CD14-positive monocyte (primary cell): ENCODE measurements at regions not wholly inside any gene's neighbourhood (a gene's known extent, or its start where the extent isn't known, plus 50 kb on each side); places are given as distances from the start of the nearest gene placed in this dataset.

ENCODE experiments used
- DNase-seq, 3 donors: peaks; one replicate each; pipeline ENCODE4 v3.0.0-alpha.2; 2011 to 2022
- H2AFZ ChIP-seq: 2 replicates; pipeline ENCODE4 v1.6.0; 2012; ENCODE audit warnings: mild to moderate bottlenecking, low read depth, low read length, inconsistent platforms; ENCODE audit not compliant: insufficient read depth, poor library complexity, severe bottlenecking
- H3K27ac ChIP-seq, 2 donors: 1 replicate in 1 of 2; 2 replicates in 1 of 2; pipeline ENCODE4 v1.5.1; 2012 to 2013; ENCODE audit warnings: low read length in 2 of 2, control low read depth in 1 of 2, inconsistent platforms in 1 of 2, low read depth in 1 of 2, mild to moderate bottlenecking in 1 of 2
- H3K27me3 ChIP-seq, 2 donors: one replicate each; pipeline versions ENCODE4 v1.6.0 to v1.6.1; 2011 to 2013; ENCODE audit warnings: low read length in 2 of 2; ENCODE audit not compliant: control insufficient read depth in 2 of 2, insufficient read depth in 2 of 2
- H3K36me3 ChIP-seq, 2 donors: replicated peaks in 1 of 2; 1 replicate in 1 of 2; 2 replicates in 1 of 2; pipeline versions ENCODE4 v1.5.1 to v1.6.1; 2012 to 2013; ENCODE audit warnings: low read length in 2 of 2, control low read depth in 1 of 2, inconsistent platforms in 1 of 2, mild to moderate bottlenecking in 1 of 2; ENCODE audit not compliant: insufficient read depth in 2 of 2, control insufficient read depth in 1 of 2
- H3K4me1 ChIP-seq, 2 donors: 1 replicate in 1 of 2; 2 replicates in 1 of 2; pipeline versions ENCODE4 v1.5.1 to v1.6.1; 2012 to 2013; ENCODE audit warnings: low read length in 2 of 2, control low read depth in 1 of 2, inconsistent platforms in 1 of 2, mild to moderate bottlenecking in 1 of 2, moderate library complexity in 1 of 2; ENCODE audit not compliant: insufficient read depth in 2 of 2, control insufficient read depth in 1 of 2
- H3K4me2 ChIP-seq: replicated peaks from 2 replicates; pipeline ENCODE3; 2012; ENCODE audit warnings: low read length, moderate library complexity, mild to moderate bottlenecking; ENCODE audit not compliant: poor library complexity, severe bottlenecking; ENCODE audit errors: extremely low read depth
- H3K4me3 ChIP-seq, 3 experiments: fragments of 200-600 bp in 1 of 3; sonication (generic) in 1 of 3; replicated peaks in 1 of 3; 1 replicate in 2 of 3; 2 replicates in 1 of 3; pipeline ENCODE4 v1.5.1; 2011 to 2013; ENCODE audit warnings: low read length in 3 of 3, mild to moderate bottlenecking in 3 of 3, control low read depth in 2 of 3, low read depth in 2 of 3, inconsistent platforms in 1 of 3, moderate library complexity in 1 of 3
- H3K79me2 ChIP-seq: 2 replicates; pipeline ENCODE4 v1.6.0; 2012; ENCODE audit warnings: mild to moderate bottlenecking, control low read depth, inconsistent platforms, low read length, moderate library complexity; ENCODE audit not compliant: insufficient read depth
- H3K9ac ChIP-seq: 2 replicates; pipeline ENCODE4 v1.6.0; 2017; ENCODE audit warnings: low read length, mild to moderate bottlenecking; ENCODE audit not compliant: insufficient read depth, poor library complexity, severe bottlenecking
- H3K9me3 ChIP-seq, 2 donors: replicated peaks in 1 of 2; 1 replicate in 1 of 2; 2 replicates in 1 of 2; pipeline versions ENCODE4 v1.5.1 to v1.6.1; 2012 to 2013; ENCODE audit warnings: low read length in 2 of 2, control low read depth in 1 of 2; ENCODE audit not compliant: control insufficient read depth in 1 of 2, insufficient read depth in 1 of 2
- H4K20me1 ChIP-seq: 2 replicates; pipeline ENCODE4 v1.6.0; 2012; ENCODE audit warnings: mild to moderate bottlenecking, low read length, control low read depth, moderate library complexity; ENCODE audit not compliant: insufficient read depth
- H3K27ac Mint-ChIP-seq, 7 donors: one replicate each; pipeline ENCODE4 v1.8.0; 2020; ENCODE audit warnings: mild to moderate bottlenecking in 7 of 7, mixed read lengths in 7 of 7, moderate library complexity in 6 of 7, inconsistent platforms in 2 of 7
- H3K27me3 Mint-ChIP-seq, 3 donors: one replicate each; pipeline ENCODE4 v1.8.0; 2021 to 2022; ENCODE audit warnings: low read depth in 3 of 3, mild to moderate bottlenecking in 3 of 3, mixed read lengths in 3 of 3, moderate library complexity in 3 of 3, inconsistent platforms in 1 of 3
- H3K36me3 Mint-ChIP-seq, 2 donors: one replicate each; pipeline ENCODE4 v1.8.0; 2020; ENCODE audit warnings: mixed read lengths in 2 of 2, inconsistent platforms in 1 of 2, mild to moderate bottlenecking in 1 of 2
- H3K4me1 Mint-ChIP-seq: one replicate; pipeline ENCODE4 v1.8.0; 2020; ENCODE audit warnings: mild to moderate bottlenecking, mixed read lengths
- H3K4me3 Mint-ChIP-seq, 2 donors: one replicate each; pipeline ENCODE4 v1.8.0; 2020; ENCODE audit warnings: mild to moderate bottlenecking in 2 of 2, mixed read lengths in 2 of 2, moderate library complexity in 1 of 2
- H3K9me3 Mint-ChIP-seq, 7 donors: one replicate each; pipeline ENCODE4 v1.8.0; 2020 to 2022; ENCODE audit warnings: mixed read lengths in 7 of 7, mild to moderate bottlenecking in 6 of 7, moderate library complexity in 6 of 7, inconsistent platforms in 2 of 7
- WGBS: methylation state at CpG from one replicate; pipeline ENCODE4 v1.1.5; 2013; ENCODE audit warnings: missing lambda C conversion rate; ENCODE audit not compliant: insufficient coverage; 5-methylcytosine and 5-hydroxymethylcytosine counted together
- intact Hi-C, 2 donors: fragments of 100-400 bp; cut with micrococcal nuclease; formaldehyde crosslinking; loops; one replicate each; pipeline versions ENCODE4 v1.15.0 to v1.15.1; 2023
- TF ChIP-seq, protein P1 (sequence below): fragments of 200-600 bp; IDR thresholded peaks from one replicate; pipeline ENCODE4 v1.8.0; 2022; ENCODE audit warnings: antibody characterized with exemption, mild to moderate bottlenecking

DNA sequence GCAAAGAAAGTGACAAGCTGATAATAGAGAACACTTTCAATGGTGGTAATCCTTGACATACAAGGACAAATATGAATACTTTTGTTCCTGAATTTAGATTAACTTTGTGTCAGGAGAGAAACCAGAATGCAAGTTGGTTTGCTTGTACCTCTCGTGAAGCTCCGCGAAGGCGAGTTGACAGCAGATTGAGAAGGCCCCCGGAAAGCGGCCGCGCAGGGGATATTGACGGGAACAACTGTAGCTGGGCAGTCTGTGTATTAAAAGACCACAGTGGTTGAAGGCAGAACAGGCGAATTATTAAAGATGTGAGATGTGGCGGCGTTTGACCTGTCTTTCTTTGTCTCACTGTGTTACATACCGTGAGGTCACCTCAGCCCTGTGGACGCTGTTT is 175.8 kb upstream of the RALGAPA2 start:
- Histone ChIP-seq H3K36me3 (no peaks in the 10 kb centered on the region), H4K20me1 (no peaks in the 10 kb centered on the region), H3K9ac (no peak overlapping the region), H2AFZ (no peak overlapping the region), H3K27me3 (no peaks in the 10 kb centered on the region), H3K27ac (no peak overlapping the region), H3K4me3 (no peak overlapping the region), H3K79me2 (no peaks in the 10 kb centered on the region), H3K9me3 (no peaks in the 10 kb centered on the region), H3K4me1 (no peaks in the 10 kb centered on the region), H3K4me2 (no peak overlapping the region)
- intact Hi-C loops: no loop called here
- H3K4me1 Mint-ChIP-seq: no peaks in the 10 kb centered on the region
- H3K27ac Mint-ChIP-seq: no peak overlapping the region
- peak overlapping the region in 1 of 2 donors; percentile 31 for H3K4me3 Mint-ChIP-seq
- H3K27me3 Mint-ChIP-seq: peaks cover 12 to 21% (median 19%) of the 10 kb centered on the region in 3 donors
- H3K36me3 Mint-ChIP-seq: no peaks in the 10 kb centered on the region
- WGBS: 94% methylated on average over 9 of the region's 14 CpGs
- DNase-seq: no peak
- H3K9me3 Mint-ChIP-seq: peaks cover 0 to 6% (median 1%) of the 10 kb centered on the region in 7 donors
- TF ChIP-seq, protein P1, sequence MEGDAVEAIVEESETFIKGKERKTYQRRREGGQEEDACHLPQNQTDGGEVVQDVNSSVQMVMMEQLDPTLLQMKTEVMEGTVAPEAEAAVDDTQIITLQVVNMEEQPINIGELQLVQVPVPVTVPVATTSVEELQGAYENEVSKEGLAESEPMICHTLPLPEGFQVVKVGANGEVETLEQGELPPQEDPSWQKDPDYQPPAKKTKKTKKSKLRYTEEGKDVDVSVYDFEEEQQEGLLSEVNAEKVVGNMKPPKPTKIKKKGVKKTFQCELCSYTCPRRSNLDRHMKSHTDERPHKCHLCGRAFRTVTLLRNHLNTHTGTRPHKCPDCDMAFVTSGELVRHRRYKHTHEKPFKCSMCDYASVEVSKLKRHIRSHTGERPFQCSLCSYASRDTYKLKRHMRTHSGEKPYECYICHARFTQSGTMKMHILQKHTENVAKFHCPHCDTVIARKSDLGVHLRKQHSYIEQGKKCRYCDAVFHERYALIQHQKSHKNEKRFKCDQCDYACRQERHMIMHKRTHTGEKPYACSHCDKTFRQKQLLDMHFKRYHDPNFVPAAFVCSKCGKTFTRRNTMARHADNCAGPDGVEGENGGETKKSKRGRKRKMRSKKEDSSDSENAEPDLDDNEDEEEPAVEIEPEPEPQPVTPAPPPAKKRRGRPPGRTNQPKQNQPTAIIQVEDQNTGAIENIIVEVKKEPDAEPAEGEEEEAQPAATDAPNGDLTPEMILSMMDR: no peak

DNA sequence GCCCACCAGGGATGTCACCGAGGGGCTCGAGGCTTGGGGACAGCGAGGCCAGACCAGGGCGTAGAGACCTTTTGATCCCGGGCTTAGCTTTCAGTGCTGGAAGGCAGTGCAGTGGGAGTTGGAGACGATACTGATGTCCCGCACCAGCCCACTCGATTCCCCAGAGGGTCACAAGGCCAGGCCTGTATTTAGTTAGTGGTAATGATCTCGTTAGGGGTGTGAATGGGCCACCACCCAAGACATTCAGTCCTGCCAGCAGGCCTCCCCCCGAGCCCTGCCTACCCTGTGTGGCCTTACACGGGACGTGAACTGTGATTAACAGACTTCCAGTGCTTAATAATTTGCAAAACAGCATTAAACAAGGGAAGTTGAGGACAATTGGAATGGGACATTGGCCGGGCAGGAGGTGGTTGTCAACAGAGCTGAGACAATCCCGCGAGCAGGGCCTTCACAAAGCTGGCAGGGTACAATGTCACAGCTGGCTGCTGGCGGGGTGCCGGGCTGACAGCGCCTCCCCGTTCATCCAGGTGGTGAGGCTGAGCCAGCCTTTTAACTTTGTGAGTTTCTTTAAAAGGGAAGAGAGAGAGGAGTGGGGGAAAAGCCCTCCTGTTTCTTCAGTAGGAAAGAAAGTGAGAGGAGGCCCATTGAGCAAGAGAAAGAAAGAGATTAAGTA is 175.3 kb upstream of the RALGAPA2 start:
- Histone ChIP-seq H3K79me2 (no peaks in the 10 kb centered on the region), H3K9me3 (no peaks in the 10 kb centered on the region), H4K20me1 (no peaks in the 10 kb centered on the region), H2AFZ (no peak overlapping the region), H3K4me2 (no peak overlapping the region), H3K27ac (no peak overlapping the region), H3K27me3 (no peaks in the 10 kb centered on the region), H3K9ac (no peak overlapping the region), H3K4me3 (no peak overlapping the region), H3K36me3 (no peaks in the 10 kb centered on the region), H3K4me1 (no peaks in the 10 kb centered on the region)
- DNase-seq: no peak
- 76% methylated on average over 13 of the region's 19 CpGs for WGBS
- intact Hi-C loops: no loop called here
- no peaks in the 10 kb centered on the region for H3K36me3 Mint-ChIP-seq
- TF ChIP-seq, protein P1: no peak
- peaks cover 12 to 21% (median 17%) of the 10 kb centered on the region in 3 donors for H3K27me3 Mint-ChIP-seq
- no peak overlapping the region for H3K27ac Mint-ChIP-seq
- peaks cover 0 to 6% (median 1%) of the 10 kb centered on the region in 7 donors for H3K9me3 Mint-ChIP-seq
- H3K4me1 Mint-ChIP-seq: no peaks in the 10 kb centered on the region
- no peak overlapping the region for H3K4me3 Mint-ChIP-seq
